K562 (cell line): ENCODE measurements at regions not wholly inside any gene's neighbourhood (a gene's known extent, or its start where the extent isn't known, plus 50 kb on each side); places are given as distances from the start of the nearest gene placed in this dataset.

Source experiments
- ATAC-seq: fragments of 200-7000 bp; cut with Tn5 transposase; 3 replicates; pipeline ENCODE4 v1.9.1; 2020; ENCODE audit warnings: moderate library complexity
- BruUV-seq: library from RNA; stranded (reverse); fragments of 400-500 nt; replicated peaks from 2 replicates; lab custom pipeline; 2021; lab: Mats Ljungman, UMichigan
- CTCF ChIA-PET: fragments of 300-600 bp; formaldehyde crosslinking; extraction: SDS; loops from one replicate; lab custom pipeline; 2021; ENCODE audit warnings: low intra/inter-chr PET ratio; lab: Yijun Ruan, JAX
- POLR2A ChIA-PET: fragments of 300-600, 350-650 bp; sonication (Branson Sonifier 250); formaldehyde crosslinking; extraction: SDS; loops from one replicate; lab custom pipeline; 2021; ENCODE audit warnings: antibody characterized with exemption, inconsistent platforms; lab: Yijun Ruan, JAX
- DNase-seq, 4 experiments: peaks; one replicate each; pipeline versions ENCODE4 v3.0.0 to v3.0.0-alpha.2; 2011 to 2018; ENCODE audit warnings: low spot score in 3 of 4, mixed read lengths in 3 of 4; ENCODE audit errors: extremely low read depth in 1 of 4
- FAIRE-seq: peaks from 2 replicates; lab custom pipeline; 2011; peaks lifted over from hg19 to GRCh38; lab: Jason Lieb, UNC
- H2AFZ ChIP-seq: 2 replicates; pipeline ENCODE4 v1.6.0; 2011; ENCODE audit warnings: low read depth, low read length, control low read depth, inconsistent platforms
- H3K27ac ChIP-seq: fragments of 200-600 bp; 3 replicates; pipeline ENCODE4 v1.8.0; 2011; ENCODE audit warnings: low read depth, mild to moderate bottlenecking, control low read depth, inconsistent platforms, low read length, moderate library complexity, mixed read lengths; ENCODE audit errors: extremely low read depth
- H3K27me3 ChIP-seq, 2 experiments: fragments of 300-600 bp in 1 of 2; 2 replicates in 1 of 2; 3 replicates in 1 of 2; pipeline versions ENCODE4 v1.6.0 to v1.8.0; 2011; ENCODE audit warnings: inconsistent platforms in 2 of 2, low read length in 2 of 2, mild to moderate bottlenecking in 1 of 2, mixed read lengths in 1 of 2, moderate library complexity in 1 of 2; ENCODE audit not compliant: control insufficient read depth in 2 of 2, insufficient read depth in 2 of 2
- H3K36me3 ChIP-seq: fragments of 300-600 bp; 3 replicates; pipeline ENCODE4 v1.8.0; 2011; ENCODE audit warnings: mild to moderate bottlenecking, low read length, inconsistent platforms; ENCODE audit not compliant: control insufficient read depth, insufficient read depth
- H3K4me1 ChIP-seq, 2 experiments: fragments of 200-600 bp in 1 of 2; replicated peaks in 1 of 2; 2 replicates in 1 of 2; 3 replicates in 1 of 2; pipeline versions ENCODE4 v1.5.1 to v1.8.0; 2011; ENCODE audit warnings: inconsistent platforms in 2 of 2, low read length in 2 of 2, mild to moderate bottlenecking in 1 of 2, mixed read lengths in 1 of 2, moderate library complexity in 1 of 2; ENCODE audit not compliant: control insufficient read depth in 2 of 2, insufficient read depth in 2 of 2
- H3K4me2 ChIP-seq: 2 replicates; pipeline ENCODE4 v1.6.1; 2011; ENCODE audit warnings: low read length, control low read depth, inconsistent platforms, mixed read lengths; ENCODE audit not compliant: insufficient read depth
- H3K4me3 ChIP-seq: fragments of 200-600 bp; sonication (generic), shearing (Covaris generic); 2 replicates; pipeline ENCODE4 v1.5.1; 2016; ENCODE audit warnings: control low read depth, inconsistent platforms
- H3K79me2 ChIP-seq: fragments of 200-600 bp; 3 replicates; pipeline ENCODE4 v1.8.0; 2011; ENCODE audit warnings: low read length, inconsistent platforms; ENCODE audit not compliant: control insufficient read depth, insufficient read depth
- H3K9ac ChIP-seq, 2 experiments: 2 replicates each; pipeline versions ENCODE4 v1.6.0 to v1.6.1; 2011; ENCODE audit warnings: low read depth in 2 of 2, low read length in 2 of 2, control low read depth in 1 of 2, inconsistent platforms in 1 of 2, mild to moderate bottlenecking in 1 of 2, mixed read lengths in 1 of 2; ENCODE audit not compliant: insufficient read depth in 1 of 2
- H3K9me1 ChIP-seq: one replicate; pipeline ENCODE4 v1.6.0; 2011; ENCODE audit warnings: inconsistent platforms, mild to moderate bottlenecking, low read length, moderate library complexity; ENCODE audit not compliant: control insufficient read depth, insufficient read depth
- H3K9me3 ChIP-seq: replicated peaks from 2 replicates; pipeline ENCODE4 v1.5.1; 2011; ENCODE audit warnings: low read depth, low read length, inconsistent platforms; ENCODE audit not compliant: control insufficient read depth, insufficient read depth
- H4K20me1 ChIP-seq: replicated peaks from 2 replicates; pipeline ENCODE4 v1.6.1; 2011; ENCODE audit warnings: low read length, inconsistent platforms, mixed read lengths; ENCODE audit not compliant: control insufficient read depth, insufficient read depth
- ETV6 ChIP-seq, 3 experiments: fragments of 150-350 bp in 1 of 3; sonication (generic) in 1 of 3; formaldehyde crosslinking in 1 of 3; IDR thresholded peaks; 2 replicates each; pipeline versions ENCODE4 v1.6.1 to v1.8.0; 2014 to 2022; ENCODE audit warnings: borderline replicate concordance in 2 of 3, low read depth in 2 of 3, antibody characterized with exemption in 1 of 3, low read length in 1 of 3, mild to moderate bottlenecking in 1 of 3, missing genetic modification reagents in 1 of 3
- FOXM1 ChIP-seq, 2 experiments: fragments of 450-650 bp in 1 of 2; sonication (generic) in 1 of 2; formaldehyde crosslinking in 1 of 2; IDR thresholded peaks; 2 replicates each; pipeline versions ENCODE4 v1.6.1 to v1.9.0; 2017 to 2022; ENCODE audit warnings: low read depth in 2 of 2, mild to moderate bottlenecking in 2 of 2, missing genetic modification reagents in 1 of 2, moderate library complexity in 1 of 2
- JUN ChIP-seq, 2 experiments: sonication (generic) in 1 of 2; formaldehyde crosslinking in 1 of 2; IDR thresholded peaks; 2 replicates each; pipeline versions ENCODE4 v1.6.1 to v1.8.0; 2012 to 2022; ENCODE audit warnings: borderline replicate concordance in 2 of 2, mild to moderate bottlenecking in 2 of 2, improper control_type of control experiment in 1 of 2, low read depth in 1 of 2, low read length in 1 of 2, missing genetic modification reagents in 1 of 2
- JUND ChIP-seq, 2 experiments: IDR thresholded peaks; 2 replicates in 1 of 2; 3 replicates in 1 of 2; pipeline ENCODE4 v1.6.1; 2011; ENCODE audit warnings: borderline replicate concordance in 2 of 2, low read depth in 2 of 2, low read length in 2 of 2, improper control_type of control experiment in 1 of 2, missing biosample characterization in 1 of 2, missing genetic modification characterization in 1 of 2, missing genetic modification reagents in 1 of 2
- KDM4B ChIP-seq, 2 experiments: fragments of 450-650 bp in 1 of 2; sonication (generic) in 1 of 2; IDR thresholded peaks; 2 replicates each; pipeline ENCODE4 v1.6.1; 2016 to 2017; ENCODE audit warnings: borderline replicate concordance in 2 of 2, antibody characterized with exemption in 1 of 2, low read depth in 1 of 2, mild to moderate bottlenecking in 1 of 2
- KLF16 ChIP-seq: IDR thresholded peaks from 2 replicates; pipeline ENCODE4 v1.6.1; 2016; ENCODE audit warnings: antibody characterized with exemption
- MTA2 ChIP-seq: fragments of 450-650 bp; IDR thresholded peaks from 2 replicates; pipeline ENCODE4 v1.6.1; 2016; ENCODE audit warnings: low read depth
- PRMT5 ChIP-seq: sonication (generic); formaldehyde crosslinking; IDR thresholded peaks from 2 replicates; pipeline ENCODE4 v1.5.0; 2020; ENCODE audit warnings: missing genetic modification reagents
- SPI1 ChIP-seq: IDR thresholded peaks from 2 replicates; pipeline ENCODE4 v1.6.1; 2011; ENCODE audit warnings: low read depth, low read length, control low read depth, borderline replicate concordance
- TBL1XR1 ChIP-seq, 2 experiments: IDR thresholded peaks; 2 replicates each; pipeline ENCODE4 v1.6.1; 2012; ENCODE audit warnings: improper control_type of control experiment in 2 of 2, low read length in 2 of 2, mild to moderate bottlenecking in 1 of 2
- TOE1 ChIP-seq, 2 experiments: fragments of 450-650 bp in 1 of 2; sonication (generic) in 1 of 2; formaldehyde crosslinking in 1 of 2; IDR thresholded peaks; 2 replicates each; pipeline versions ENCODE4 v1.7.1 to v1.8.0; 2016 to 2022; ENCODE audit warnings: borderline replicate concordance in 2 of 2, mild to moderate bottlenecking in 2 of 2, antibody characterized with exemption in 1 of 2, inconsistent platforms in 1 of 2, low read depth in 1 of 2, missing genetic modification reagents in 1 of 2, moderate library complexity in 1 of 2
- ZNF224 ChIP-seq: sonication (generic); formaldehyde crosslinking; IDR thresholded peaks from 2 replicates; pipeline ENCODE4 v1.8.0; 2022; ENCODE audit warnings: mild to moderate bottlenecking, missing genetic modification reagents
- ZNF274 ChIP-seq: IDR thresholded peaks from 2 replicates; pipeline ENCODE4 v1.6.1; 2011; ENCODE audit warnings: low read depth, mild to moderate bottlenecking, low read length, moderate library complexity, borderline replicate concordance
- ZNF311 ChIP-seq: fragments of 250-450 bp; sonication (Bioruptor Pico); IDR thresholded peaks from 2 replicates; pipeline ENCODE4 v1.4.0; 2020; ENCODE audit warnings: mild to moderate bottlenecking, moderate library complexity
- ZZZ3 ChIP-seq: fragments of 450-650 bp; IDR thresholded peaks from 2 replicates; pipeline ENCODE4 v1.6.1; 2016; ENCODE audit warnings: antibody characterized with exemption, mild to moderate bottlenecking, moderate library complexity
- WGBS: fragments of 100-300 bp; shearing (Covaris generic); methylation state at CpG from one replicate; pipeline ENCODE4 v1.1.6; 2016; ENCODE audit warnings: low coverage, mixed read lengths; ENCODE audit not compliant: insufficient coverage; ENCODE audit errors: missing lambda C conversion rate; 5-methylcytosine and 5-hydroxymethylcytosine counted together
- in situ Hi-C: fragments of 300-500 bp; cut with MboI; formaldehyde crosslinking; loops from 4 replicates; pipeline ENCODE4 v1.15.0; 2018; ENCODE audit warnings: inconsistent platforms, mixed read lengths
- intact Hi-C: fragments of 100-400 bp; cut with micrococcal nuclease; formaldehyde crosslinking; loops from 2 replicates; pipeline ENCODE4 v1.14.2; 2022
- TF ChIP-seq, protein P1 (sequence below): fragments of 450-650 bp; formaldehyde crosslinking; IDR thresholded peaks from 2 replicates; pipeline ENCODE4 v1.4.0; 2020; ENCODE audit warnings: mild to moderate bottlenecking, moderate library complexity
- TF ChIP-seq, protein P2 (sequence below): fragments of 450-650 bp; IDR thresholded peaks from 2 replicates; pipeline ENCODE4 v1.6.1; 2017; ENCODE audit warnings: mild to moderate bottlenecking, moderate library complexity
- TF ChIP-seq, protein P3 (sequence below): sonication (generic); formaldehyde crosslinking; IDR thresholded peaks from 2 replicates; pipeline ENCODE4 v1.8.0; 2022; ENCODE audit warnings: missing genetic modification reagents, mild to moderate bottlenecking, moderate library complexity, borderline replicate concordance

DNA sequence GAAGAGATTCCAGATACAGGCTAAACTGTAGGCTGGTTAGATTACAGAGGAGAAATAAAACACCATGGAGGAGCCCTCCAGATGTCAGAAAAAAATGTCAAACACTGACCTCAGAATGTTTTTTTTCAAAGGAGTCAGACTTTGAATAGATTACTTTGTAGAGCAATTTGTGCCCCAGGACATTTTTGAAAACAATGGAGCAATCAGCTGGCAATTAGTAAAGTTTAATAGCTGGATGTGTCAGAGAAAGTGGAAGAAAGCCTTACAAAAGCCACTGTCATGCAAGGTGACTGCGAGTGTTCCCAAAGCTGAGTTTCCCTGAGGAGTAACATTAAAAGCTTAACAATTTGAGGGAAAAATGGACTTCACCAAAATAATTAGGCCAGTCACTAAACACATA lies 417.8 kb upstream of the CTNND2 start:
- DNase-seq (no peak), FAIRE-seq (no peak), ATAC-seq (no peak)
- Histone ChIP-seq H3K4me3 (no peak overlapping the region), H3K4me1 (no peaks in the 10 kb centered on the region), H3K4me2 (no peak overlapping the region), H4K20me1 (no peaks in the 10 kb centered on the region), H3K9me1 (no peaks in the 10 kb centered on the region), H3K36me3 (no peaks in the 10 kb centered on the region), H3K27ac (no peak overlapping the region), H3K9me3 (no peaks in the 10 kb centered on the region; the same call in 1 of the 2 replicates), H3K27me3 (no peaks in the 10 kb centered on the region), H2AFZ (no peak overlapping the region), H3K79me2 (no peaks in the 10 kb centered on the region), H3K9ac (no peak overlapping the region)
- CTCF ChIA-PET: no interaction called here
- BruUV-seq: no TSS peak
- 5% methylated on average over 1 of the region's 1 CpG for WGBS
- POLR2A ChIA-PET: no interaction called here
- intact Hi-C loops: no loop called here
- in situ Hi-C loops: no loop called here
- TF ChIP-seq SPI1 (no peak), PRMT5 (CRISPR knock-in tag) (no peak), ETV6 (IDR thresholded peaks at IDR 0.05; ENCODE audit: borderline replicate concordance in 1 of 2, low read depth in 2 of 2, low read length in 1 of 2) (no peak), ETV6 (CRISPR knock-in tag; IDR thresholded peaks at IDR 0.05; ENCODE audit: borderline replicate concordance) (no peak), ZNF274 (no peak), ZZZ3 (no peak), JUN (IDR thresholded peaks at IDR 0.05; ENCODE audit: borderline replicate concordance, low read depth, low read length) (no peak), JUN (CRISPR knock-in tag; IDR thresholded peaks at IDR 0.05; ENCODE audit: borderline replicate concordance) (no peak), MTA2 (no peak), ZNF311 (no peak), KDM4B (IDR thresholded peaks at IDR 0.05; ENCODE audit: borderline replicate concordance in 2 of 2, low read depth in 1 of 2) (no peak), KLF16 (no peak), TBL1XR1 (IDR thresholded peaks at IDR 0.05; ENCODE audit: low read length in 2 of 2) (no peak), FOXM1 (IDR thresholded peaks at IDR 0.05; ENCODE audit: low read depth) (no peak), FOXM1 (CRISPR knock-in tag; IDR thresholded peaks at IDR 0.05; ENCODE audit: low read depth) (no peak), ZNF224 (CRISPR knock-in tag) (no peak), TOE1 (IDR thresholded peaks at IDR 0.05; ENCODE audit: borderline replicate concordance) (no peak), TOE1 (CRISPR knock-in tag; IDR thresholded peaks at IDR 0.05; ENCODE audit: borderline replicate concordance, low read depth) (no peak), JUND (IDR thresholded peaks at IDR 0.05; ENCODE audit: borderline replicate concordance, low read depth, low read length) (no peak), JUND (tag; IDR thresholded peaks at IDR 0.05; ENCODE audit: borderline replicate concordance, low read depth, low read length) (no peak)
- TF ChIP-seq, protein P1, sequence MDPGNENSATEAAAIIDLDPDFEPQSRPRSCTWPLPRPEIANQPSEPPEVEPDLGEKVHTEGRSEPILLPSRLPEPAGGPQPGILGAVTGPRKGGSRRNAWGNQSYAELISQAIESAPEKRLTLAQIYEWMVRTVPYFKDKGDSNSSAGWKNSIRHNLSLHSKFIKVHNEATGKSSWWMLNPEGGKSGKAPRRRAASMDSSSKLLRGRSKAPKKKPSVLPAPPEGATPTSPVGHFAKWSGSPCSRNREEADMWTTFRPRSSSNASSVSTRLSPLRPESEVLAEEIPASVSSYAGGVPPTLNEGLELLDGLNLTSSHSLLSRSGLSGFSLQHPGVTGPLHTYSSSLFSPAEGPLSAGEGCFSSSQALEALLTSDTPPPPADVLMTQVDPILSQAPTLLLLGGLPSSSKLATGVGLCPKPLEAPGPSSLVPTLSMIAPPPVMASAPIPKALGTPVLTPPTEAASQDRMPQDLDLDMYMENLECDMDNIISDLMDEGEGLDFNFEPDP: no peak
- TF ChIP-seq, protein P2, sequence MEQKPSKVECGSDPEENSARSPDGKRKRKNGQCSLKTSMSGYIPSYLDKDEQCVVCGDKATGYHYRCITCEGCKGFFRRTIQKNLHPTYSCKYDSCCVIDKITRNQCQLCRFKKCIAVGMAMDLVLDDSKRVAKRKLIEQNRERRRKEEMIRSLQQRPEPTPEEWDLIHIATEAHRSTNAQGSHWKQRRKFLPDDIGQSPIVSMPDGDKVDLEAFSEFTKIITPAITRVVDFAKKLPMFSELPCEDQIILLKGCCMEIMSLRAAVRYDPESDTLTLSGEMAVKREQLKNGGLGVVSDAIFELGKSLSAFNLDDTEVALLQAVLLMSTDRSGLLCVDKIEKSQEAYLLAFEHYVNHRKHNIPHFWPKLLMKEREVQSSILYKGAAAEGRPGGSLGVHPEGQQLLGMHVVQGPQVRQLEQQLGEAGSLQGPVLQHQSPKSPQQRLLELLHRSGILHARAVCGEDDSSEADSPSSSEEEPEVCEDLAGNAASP: no peak
- TF ChIP-seq, protein P3, sequence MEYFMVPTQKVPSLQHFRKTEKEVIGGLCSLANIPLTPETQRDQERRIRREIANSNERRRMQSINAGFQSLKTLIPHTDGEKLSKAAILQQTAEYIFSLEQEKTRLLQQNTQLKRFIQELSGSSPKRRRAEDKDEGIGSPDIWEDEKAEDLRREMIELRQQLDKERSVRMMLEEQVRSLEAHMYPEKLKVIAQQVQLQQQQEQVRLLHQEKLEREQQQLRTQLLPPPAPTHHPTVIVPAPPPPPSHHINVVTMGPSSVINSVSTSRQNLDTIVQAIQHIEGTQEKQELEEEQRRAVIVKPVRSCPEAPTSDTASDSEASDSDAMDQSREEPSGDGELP (CRISPR knock-in tag): no peak
